K562 (cell line): ENCODE measurements at regions not wholly inside any gene's neighbourhood (a gene's known extent, or its start where the extent isn't known, plus 50 kb on each side); places are given as distances from the start of the nearest gene placed in this dataset.

Experiments used
- ATAC-seq: fragments of 200-7000 bp; cut with Tn5 transposase; 3 replicates; pipeline ENCODE4 v1.9.1; 2020; ENCODE audit warnings: moderate library complexity
- BruUV-seq: library from RNA; stranded (reverse); fragments of 400-500 nt; replicated peaks from 2 replicates; lab custom pipeline; 2021; lab: Mats Ljungman, UMichigan
- CTCF ChIA-PET: fragments of 300-600 bp; formaldehyde crosslinking; extraction: SDS; loops from one replicate; lab custom pipeline; 2021; ENCODE audit warnings: low intra/inter-chr PET ratio; lab: Yijun Ruan, JAX
- POLR2A ChIA-PET: fragments of 300-600, 350-650 bp; sonication (Branson Sonifier 250); formaldehyde crosslinking; extraction: SDS; loops from one replicate; lab custom pipeline; 2021; ENCODE audit warnings: antibody characterized with exemption, inconsistent platforms; lab: Yijun Ruan, JAX
- DNase-seq, 4 experiments: peaks; one replicate each; pipeline versions ENCODE4 v3.0.0 to v3.0.0-alpha.2; 2011 to 2018; ENCODE audit warnings: low spot score in 3 of 4, mixed read lengths in 3 of 4; ENCODE audit errors: extremely low read depth in 1 of 4
- FAIRE-seq: peaks from 2 replicates; lab custom pipeline; 2011; peaks lifted over from hg19 to GRCh38; lab: Jason Lieb, UNC
- H2AFZ ChIP-seq: 2 replicates; pipeline ENCODE4 v1.6.0; 2011; ENCODE audit warnings: low read depth, low read length, control low read depth, inconsistent platforms
- H3K27ac ChIP-seq: fragments of 200-600 bp; 3 replicates; pipeline ENCODE4 v1.8.0; 2011; ENCODE audit warnings: low read depth, mild to moderate bottlenecking, control low read depth, inconsistent platforms, low read length, moderate library complexity, mixed read lengths; ENCODE audit errors: extremely low read depth
- H3K27me3 ChIP-seq, 2 experiments: fragments of 300-600 bp in 1 of 2; 2 replicates in 1 of 2; 3 replicates in 1 of 2; pipeline versions ENCODE4 v1.6.0 to v1.8.0; 2011; ENCODE audit warnings: inconsistent platforms in 2 of 2, low read length in 2 of 2, mild to moderate bottlenecking in 1 of 2, mixed read lengths in 1 of 2, moderate library complexity in 1 of 2; ENCODE audit not compliant: control insufficient read depth in 2 of 2, insufficient read depth in 2 of 2
- H3K36me3 ChIP-seq: fragments of 300-600 bp; 3 replicates; pipeline ENCODE4 v1.8.0; 2011; ENCODE audit warnings: mild to moderate bottlenecking, low read length, inconsistent platforms; ENCODE audit not compliant: control insufficient read depth, insufficient read depth
- H3K4me1 ChIP-seq, 2 experiments: fragments of 200-600 bp in 1 of 2; replicated peaks in 1 of 2; 2 replicates in 1 of 2; 3 replicates in 1 of 2; pipeline versions ENCODE4 v1.5.1 to v1.8.0; 2011; ENCODE audit warnings: inconsistent platforms in 2 of 2, low read length in 2 of 2, mild to moderate bottlenecking in 1 of 2, mixed read lengths in 1 of 2, moderate library complexity in 1 of 2; ENCODE audit not compliant: control insufficient read depth in 2 of 2, insufficient read depth in 2 of 2
- H3K4me2 ChIP-seq: 2 replicates; pipeline ENCODE4 v1.6.1; 2011; ENCODE audit warnings: low read length, control low read depth, inconsistent platforms, mixed read lengths; ENCODE audit not compliant: insufficient read depth
- H3K4me3 ChIP-seq: fragments of 200-600 bp; sonication (generic), shearing (Covaris generic); 2 replicates; pipeline ENCODE4 v1.5.1; 2016; ENCODE audit warnings: control low read depth, inconsistent platforms
- H3K79me2 ChIP-seq: fragments of 200-600 bp; 3 replicates; pipeline ENCODE4 v1.8.0; 2011; ENCODE audit warnings: low read length, inconsistent platforms; ENCODE audit not compliant: control insufficient read depth, insufficient read depth
- H3K9ac ChIP-seq, 2 experiments: 2 replicates each; pipeline versions ENCODE4 v1.6.0 to v1.6.1; 2011; ENCODE audit warnings: low read depth in 2 of 2, low read length in 2 of 2, control low read depth in 1 of 2, inconsistent platforms in 1 of 2, mild to moderate bottlenecking in 1 of 2, mixed read lengths in 1 of 2; ENCODE audit not compliant: insufficient read depth in 1 of 2
- H3K9me1 ChIP-seq: one replicate; pipeline ENCODE4 v1.6.0; 2011; ENCODE audit warnings: inconsistent platforms, mild to moderate bottlenecking, low read length, moderate library complexity; ENCODE audit not compliant: control insufficient read depth, insufficient read depth
- H3K9me3 ChIP-seq: replicated peaks from 2 replicates; pipeline ENCODE4 v1.5.1; 2011; ENCODE audit warnings: low read depth, low read length, inconsistent platforms; ENCODE audit not compliant: control insufficient read depth, insufficient read depth
- H4K20me1 ChIP-seq: replicated peaks from 2 replicates; pipeline ENCODE4 v1.6.1; 2011; ENCODE audit warnings: low read length, inconsistent platforms, mixed read lengths; ENCODE audit not compliant: control insufficient read depth, insufficient read depth
- BRD9 ChIP-seq: fragments of 450-650 bp; IDR thresholded peaks from 2 replicates; pipeline ENCODE4 v1.6.1; 2018; ENCODE audit warnings: low read depth; ENCODE audit not compliant: partially characterized antibody
- CBX2 ChIP-seq: fragments of 200-600 bp; sonication (generic); IDR thresholded peaks from one replicate; pipeline ENCODE4 v1.6.1; 2012; ENCODE audit warnings: mild to moderate bottlenecking, low read length, inconsistent platforms; ENCODE audit not compliant: insufficient read depth, poor library complexity, severe bottlenecking
- CBX5 ChIP-seq: IDR thresholded peaks from 2 replicates; pipeline ENCODE4 v1.6.1; 2014; ENCODE audit warnings: low read depth, borderline replicate concordance
- FOXM1 ChIP-seq, 2 experiments: fragments of 450-650 bp in 1 of 2; sonication (generic) in 1 of 2; formaldehyde crosslinking in 1 of 2; IDR thresholded peaks; 2 replicates each; pipeline versions ENCODE4 v1.6.1 to v1.9.0; 2017 to 2022; ENCODE audit warnings: low read depth in 2 of 2, mild to moderate bottlenecking in 2 of 2, missing genetic modification reagents in 1 of 2, moderate library complexity in 1 of 2
- GABPA ChIP-seq: fragments of 200-800 bp; sonication (Bioruptor generic); conservative IDR thresholded peaks from 2 replicates; pipeline ENCODE4 v1.6.1; 2016; ENCODE audit warnings: low read depth, missing genetic modification characterization, missing compliant biosample characterization
- NR4A1 ChIP-seq, 2 experiments: fragments of 250-450 bp in 1 of 2; fragments of 450-650 bp in 1 of 2; sonication (Bioruptor Pico) in 1 of 2; IDR thresholded peaks; 2 replicates each; pipeline versions ENCODE4 v1.4.0 to v1.6.1; 2016 to 2020; ENCODE audit warnings: mild to moderate bottlenecking in 2 of 2, missing compliant biosample characterization in 1 of 2, missing genetic modification characterization in 1 of 2, moderate library complexity in 1 of 2
- RBM39 ChIP-seq: fragments of 200-400 bp; formaldehyde crosslinking; optimal IDR thresholded peaks from 2 replicates; pipeline ENCODE3; 2018; ENCODE audit warnings: low read depth, low read length
- SNIP1 ChIP-seq: fragments of 450-650 bp; IDR thresholded peaks from 2 replicates; pipeline ENCODE4 v1.7.1; 2017; ENCODE audit warnings: low read depth, mild to moderate bottlenecking
- WGBS: fragments of 100-300 bp; shearing (Covaris generic); methylation state at CpG from one replicate; pipeline ENCODE4 v1.1.6; 2016; ENCODE audit warnings: low coverage, mixed read lengths; ENCODE audit not compliant: insufficient coverage; ENCODE audit errors: missing lambda C conversion rate; 5-methylcytosine and 5-hydroxymethylcytosine counted together
- in situ Hi-C: fragments of 300-500 bp; cut with MboI; formaldehyde crosslinking; loops from 4 replicates; pipeline ENCODE4 v1.15.0; 2018; ENCODE audit warnings: inconsistent platforms, mixed read lengths
- intact Hi-C: fragments of 100-400 bp; cut with micrococcal nuclease; formaldehyde crosslinking; loops from 2 replicates; pipeline ENCODE4 v1.14.2; 2022
- TF ChIP-seq, protein P1 (sequence below): sonication (generic); formaldehyde crosslinking; IDR thresholded peaks from 2 replicates; pipeline ENCODE4 v1.8.1; 2023; ENCODE audit warnings: mild to moderate bottlenecking, missing genetic modification reagents
- TF ChIP-seq, protein P2 (sequence below): fragments of 450-650 bp; conservative IDR thresholded peaks from 2 replicates; pipeline ENCODE4 v1.6.1; 2016; ENCODE audit warnings: missing genetic modification characterization, low read depth, mild to moderate bottlenecking, missing compliant biosample characterization, moderate library complexity
- TF ChIP-seq, protein P3 (sequence below), 2 experiments: fragments of 450-650 bp; IDR thresholded peaks; 2 replicates each; pipeline ENCODE4 v1.6.1; 2016; ENCODE audit warnings: mild to moderate bottlenecking in 2 of 2, borderline replicate concordance in 1 of 2, low read depth in 1 of 2, moderate library complexity in 1 of 2

DNA sequence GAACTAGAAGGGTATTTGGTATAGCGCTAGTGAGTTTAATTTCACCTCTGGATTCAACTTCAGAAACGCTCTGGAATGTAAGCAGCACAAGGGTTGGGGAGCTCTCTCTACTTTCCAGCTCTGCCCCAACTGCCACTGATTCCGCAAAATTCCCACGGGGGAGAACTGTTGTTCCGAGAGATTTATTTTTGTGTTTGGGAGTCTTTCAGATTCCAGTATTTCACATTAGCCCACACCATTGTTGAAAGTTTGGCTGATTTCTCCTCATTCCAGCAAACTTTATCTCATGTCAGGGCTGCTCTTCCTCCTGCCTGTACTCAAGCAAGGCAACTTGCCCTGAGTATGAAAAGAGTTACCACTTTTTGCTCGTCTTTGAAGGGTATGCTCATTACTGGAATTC is 198.5 kb upstream of the EGFLAM start:
- Histone ChIP-seq H3K4me2 (no peak overlapping the region), H3K27me3 (no peaks in the 10 kb centered on the region), H3K9me3 (no peaks in the 10 kb centered on the region), H3K4me3 (no peak overlapping the region), H2AFZ (no peak overlapping the region), H3K36me3 (no peaks in the 10 kb centered on the region), H3K27ac (no peak overlapping the region), H3K9me1 (no peaks in the 10 kb centered on the region), H4K20me1 (no peaks in the 10 kb centered on the region), H3K79me2 (no peaks in the 10 kb centered on the region), H3K4me1 (no peaks in the 10 kb centered on the region), H3K9ac (no peak overlapping the region)
- in situ Hi-C loops (no loop called here), intact Hi-C loops (no loop called here)
- 0% methylated on average over 6 of the region's 6 CpGs for whole genome bisulfite sequencing
- ChIA-PET POLR2A (interaction anchor here (0.9 kb wide), 1 partner anchor 9 kb away, joined by 3 read pairs; no protein-coding TSS in a partner anchor), CTCF (no interaction called here)
- no TSS peak for BruUV-seq
- DNase-seq, result no peak
- no peak for ATAC-seq
- no peak for FAIRE-seq
- no peak for TF ChIP-seq GABPA (tag)
- TF ChIP-seq, protein P1, sequence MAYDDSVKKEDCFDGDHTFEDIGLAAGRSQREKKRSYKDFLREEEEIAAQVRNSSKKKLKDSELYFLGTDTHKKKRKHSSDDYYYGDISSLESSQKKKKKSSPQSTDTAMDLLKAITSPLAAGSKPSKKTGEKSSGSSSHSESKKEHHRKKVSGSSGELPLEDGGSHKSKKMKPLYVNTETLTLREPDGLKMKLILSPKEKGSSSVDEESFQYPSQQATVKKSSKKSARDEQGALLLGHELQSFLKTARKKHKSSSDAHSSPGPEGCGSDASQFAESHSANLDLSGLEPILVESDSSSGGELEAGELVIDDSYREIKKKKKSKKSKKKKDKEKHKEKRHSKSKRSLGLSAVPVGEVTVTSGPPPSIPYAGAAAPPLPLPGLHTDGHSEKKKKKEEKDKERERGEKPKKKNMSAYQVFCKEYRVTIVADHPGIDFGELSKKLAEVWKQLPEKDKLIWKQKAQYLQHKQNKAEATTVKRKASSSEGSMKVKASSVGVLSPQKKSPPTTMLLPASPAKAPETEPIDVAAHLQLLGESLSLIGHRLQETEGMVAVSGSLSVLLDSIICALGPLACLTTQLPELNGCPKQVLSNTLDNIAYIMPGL (CRISPR knock-in tag), result no peak
- TF ChIP-seq, protein P2, sequence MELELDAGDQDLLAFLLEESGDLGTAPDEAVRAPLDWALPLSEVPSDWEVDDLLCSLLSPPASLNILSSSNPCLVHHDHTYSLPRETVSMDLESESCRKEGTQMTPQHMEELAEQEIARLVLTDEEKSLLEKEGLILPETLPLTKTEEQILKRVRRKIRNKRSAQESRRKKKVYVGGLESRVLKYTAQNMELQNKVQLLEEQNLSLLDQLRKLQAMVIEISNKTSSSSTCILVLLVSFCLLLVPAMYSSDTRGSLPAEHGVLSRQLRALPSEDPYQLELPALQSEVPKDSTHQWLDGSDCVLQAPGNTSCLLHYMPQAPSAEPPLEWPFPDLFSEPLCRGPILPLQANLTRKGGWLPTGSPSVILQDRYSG (tag), result no peak
- no peak for TF ChIP-seq FOXM1 (IDR thresholded peaks at IDR 0.05; ENCODE audit: low read depth)
- no peak for TF ChIP-seq FOXM1 (CRISPR knock-in tag; IDR thresholded peaks at IDR 0.05; ENCODE audit: low read depth)
- TF ChIP-seq, protein P3, sequence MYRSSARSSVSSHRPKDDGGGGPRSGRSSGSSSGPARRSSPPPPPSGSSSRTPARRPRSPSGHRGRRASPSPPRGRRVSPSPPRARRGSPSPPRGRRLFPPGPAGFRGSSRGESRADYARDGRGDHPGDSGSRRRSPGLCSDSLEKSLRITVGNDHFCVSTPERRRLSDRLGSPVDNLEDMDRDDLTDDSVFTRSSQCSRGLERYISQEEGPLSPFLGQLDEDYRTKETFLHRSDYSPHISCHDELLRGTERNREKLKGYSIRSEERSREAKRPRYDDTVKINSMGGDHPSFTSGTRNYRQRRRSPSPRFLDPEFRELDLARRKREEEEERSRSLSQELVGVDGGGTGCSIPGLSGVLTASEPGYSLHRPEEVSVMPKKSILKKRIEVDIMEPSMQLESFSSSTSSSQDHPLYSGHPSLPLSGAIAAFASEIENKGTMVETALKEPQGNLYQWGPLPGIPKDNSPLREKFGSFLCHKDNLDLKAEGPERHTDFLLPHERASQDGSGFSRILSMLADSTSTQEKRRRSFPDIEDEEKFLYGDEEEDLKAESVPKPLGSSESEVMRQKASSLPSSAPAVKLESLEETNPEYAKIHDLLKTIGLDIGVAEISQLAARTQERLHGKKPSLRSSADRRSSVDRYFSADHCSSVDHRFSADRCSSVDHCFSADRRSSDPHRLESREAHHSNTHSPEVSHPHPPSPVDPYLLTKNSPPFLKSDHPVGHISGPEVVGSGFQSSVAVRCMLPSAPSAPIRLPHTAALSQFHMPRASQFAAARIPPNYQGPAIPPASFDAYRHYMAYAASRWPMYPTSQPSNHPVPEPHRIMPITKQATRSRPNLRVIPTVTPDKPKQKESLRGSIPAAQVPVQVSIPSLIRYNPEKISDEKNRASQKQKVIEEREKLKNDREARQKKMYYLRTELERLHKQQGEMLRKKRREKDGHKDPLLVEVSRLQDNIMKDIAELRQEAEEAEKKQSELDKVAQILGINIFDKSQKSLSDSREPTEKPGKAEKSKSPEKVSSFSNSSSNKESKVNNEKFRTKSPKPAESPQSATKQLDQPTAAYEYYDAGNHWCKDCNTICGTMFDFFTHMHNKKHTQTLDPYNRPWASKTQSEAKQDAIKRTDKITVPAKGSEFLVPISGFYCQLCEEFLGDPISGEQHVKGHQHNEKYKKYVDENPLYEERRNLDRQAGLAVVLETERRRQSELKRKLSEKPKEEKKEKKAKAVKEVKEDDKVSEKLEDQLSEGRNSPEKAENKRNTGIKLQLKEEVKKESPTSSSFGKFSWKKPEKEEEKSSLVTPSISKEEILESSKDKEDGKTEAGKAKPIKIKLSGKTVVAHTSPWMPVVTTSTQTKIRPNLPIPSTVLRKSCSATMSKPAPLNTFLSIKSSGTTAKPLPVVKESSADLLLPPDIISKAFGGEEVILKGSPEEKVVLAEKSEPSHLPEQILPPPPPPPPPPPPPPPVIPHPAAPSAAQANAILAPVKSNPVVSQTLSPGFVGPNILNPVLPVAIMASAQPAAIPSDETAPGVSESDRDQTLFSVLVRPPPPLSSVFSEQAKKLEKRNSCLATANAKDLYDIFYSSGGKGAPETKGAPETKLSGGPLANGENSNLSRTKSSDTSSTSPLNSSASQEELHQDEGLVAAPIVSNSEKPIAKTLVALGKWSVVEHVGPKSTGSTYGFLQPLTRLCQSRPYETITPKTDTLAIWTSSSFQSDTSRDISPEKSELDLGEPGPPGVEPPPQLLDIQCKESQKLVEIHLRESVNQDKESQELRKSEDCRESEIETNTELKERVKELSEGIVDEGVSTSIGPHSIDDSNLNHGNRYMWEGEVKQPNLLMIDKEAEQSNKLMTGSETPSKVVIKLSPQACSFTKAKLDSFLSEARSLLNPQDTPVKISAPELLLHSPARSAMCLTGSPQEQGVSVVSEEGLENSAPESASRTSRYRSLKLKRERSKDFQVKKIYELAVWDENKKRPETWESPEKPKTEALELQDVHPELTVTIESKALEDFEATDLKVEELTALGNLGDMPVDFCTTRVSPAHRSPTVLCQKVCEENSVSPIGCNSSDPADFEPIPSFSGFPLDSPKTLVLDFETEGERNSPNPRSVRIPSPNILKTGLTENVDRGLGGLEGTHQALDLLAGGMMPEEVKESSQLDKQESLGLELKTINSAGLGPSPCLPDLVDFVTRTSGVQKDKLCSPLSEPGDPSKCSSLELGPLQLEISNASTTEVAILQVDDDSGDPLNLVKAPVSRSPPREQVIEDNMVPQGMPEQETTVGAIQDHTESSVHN (IDR thresholded peaks at IDR 0.05; ENCODE audit: borderline replicate concordance in 1 of 2, low read depth in 1 of 2), result no peak
- TF ChIP-seq CBX2, result no peak
- TF ChIP-seq RBM39, result no peak
- TF ChIP-seq CBX5, result no peak
- no peak for TF ChIP-seq NR4A1 (CRISPR knock-in tag; IDR thresholded peaks at IDR 0.05)
- TF ChIP-seq NR4A1 (tag; IDR thresholded peaks at IDR 0.05), result no peak
- no peak for TF ChIP-seq BRD9
- TF ChIP-seq SNIP1, result no peak
